GM12891 (cell line): ENCODE measurements at regions not wholly inside any gene's neighbourhood (a gene's known extent, or its start where the extent isn't known, plus 50 kb on each side); places are given as distances from the start of the nearest gene placed in this dataset.

Source experiments
- DNase-seq: peaks from one replicate; pipeline ENCODE4 v3.0.0; 2011; ENCODE audit warnings: low spot score; ENCODE audit not compliant: insufficient read length
- FAIRE-seq: peaks from 2 replicates; lab custom pipeline; 2011; peaks lifted over from hg19 to GRCh38; lab: Jason Lieb, UNC
- PAX5 ChIP-seq: IDR thresholded peaks from 2 replicates; pipeline ENCODE4 v1.6.1; 2011; ENCODE audit warnings: low read length, moderate library complexity, mild to moderate bottlenecking; ENCODE audit not compliant: insufficient read depth, severe bottlenecking
- POLR2A ChIP-seq: IDR thresholded peaks from 2 replicates; pipeline ENCODE4 v1.6.1; 2011; ENCODE audit warnings: low read depth, low read length, control low read depth
- POLR2AphosphoS5 ChIP-seq: IDR thresholded peaks from 2 replicates; pipeline ENCODE4 v1.6.1; 2011; ENCODE audit warnings: low read depth, low read length, control low read depth
- POU2F2 ChIP-seq: IDR thresholded peaks from 2 replicates; pipeline ENCODE4 v1.6.1; 2011; ENCODE audit warnings: low read depth, mild to moderate bottlenecking, control low read depth, low read length, moderate library complexity
- SPI1 ChIP-seq: IDR thresholded peaks from 2 replicates; pipeline ENCODE4 v1.6.1; 2011; ENCODE audit warnings: low read depth, low read length, control low read depth
- TAF1 ChIP-seq: IDR thresholded peaks from 2 replicates; pipeline ENCODE4 v1.6.1; 2011; ENCODE audit warnings: low read depth, low read length, control low read depth

DNA sequence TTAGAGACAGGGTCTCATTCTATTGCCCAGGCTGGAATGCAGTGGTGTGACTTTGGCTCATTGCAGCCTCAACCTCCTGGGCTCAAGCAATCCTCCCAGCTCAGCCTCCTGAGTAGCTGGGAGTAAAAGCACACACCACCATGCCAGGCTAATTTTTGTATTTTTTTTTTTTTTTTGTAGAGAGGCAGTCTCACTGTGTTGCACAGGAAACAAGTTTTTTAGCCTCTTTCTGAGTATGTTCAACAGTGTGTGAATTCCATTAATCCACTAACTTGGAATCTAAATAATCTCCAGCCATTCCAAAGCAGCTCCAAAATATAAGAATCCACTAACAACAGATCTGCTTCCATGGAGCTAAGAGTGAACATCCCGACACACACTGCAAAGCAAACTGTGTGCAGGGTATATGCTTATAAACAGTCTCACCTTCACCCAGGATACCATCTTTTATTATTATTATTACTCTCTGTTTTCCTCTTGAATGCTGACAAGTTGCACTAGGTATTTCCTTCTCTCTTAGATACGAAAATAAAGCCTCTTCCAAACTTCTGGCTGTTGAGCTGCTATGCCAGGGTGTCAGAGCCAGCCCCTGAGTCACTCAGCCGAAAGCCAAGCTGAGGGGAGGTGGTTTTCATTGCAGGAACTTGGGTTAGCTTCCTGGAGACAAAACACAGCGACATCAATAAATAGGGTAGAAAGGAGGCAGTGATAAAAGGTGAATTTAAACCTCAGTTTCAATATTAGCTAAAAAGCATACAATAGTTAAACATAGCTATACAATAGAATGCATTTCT, 264.9 kb downstream of the HIVEP2 start:
- TF ChIP-seq POU2F2 = no peak
- no peak for TF ChIP-seq SPI1
- no peak for DNase-seq
- FAIRE-seq = no peak

DNA sequence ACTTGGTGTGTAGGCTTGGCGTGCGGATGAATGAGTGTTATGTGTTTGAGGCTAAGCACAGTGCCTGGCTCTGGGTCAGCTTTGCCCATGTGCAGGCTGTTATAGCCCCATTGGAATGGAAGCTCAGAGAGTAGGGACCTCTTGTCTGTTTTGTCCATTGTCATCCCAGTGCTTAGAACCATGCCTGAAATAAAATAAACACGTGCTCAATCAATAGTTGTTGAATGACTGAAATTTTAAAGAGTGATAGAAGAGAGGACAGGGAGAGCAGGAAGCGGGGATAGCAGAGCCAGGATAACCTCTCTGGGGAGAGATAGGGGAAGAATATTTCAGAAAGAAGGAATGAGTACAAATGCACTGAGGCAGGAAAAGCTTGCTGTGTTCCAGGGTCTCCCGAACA, 263.9 kb downstream of the HIVEP2 start:
- DNase-seq (no peak), FAIRE-seq (no peak)
- TF ChIP-seq TAF1 (no peak), PAX5 (no peak), SPI1 (no peak), POU2F2 (no peak), POLR2AphosphoS5 (no peak), POLR2A (no peak)

DNA sequence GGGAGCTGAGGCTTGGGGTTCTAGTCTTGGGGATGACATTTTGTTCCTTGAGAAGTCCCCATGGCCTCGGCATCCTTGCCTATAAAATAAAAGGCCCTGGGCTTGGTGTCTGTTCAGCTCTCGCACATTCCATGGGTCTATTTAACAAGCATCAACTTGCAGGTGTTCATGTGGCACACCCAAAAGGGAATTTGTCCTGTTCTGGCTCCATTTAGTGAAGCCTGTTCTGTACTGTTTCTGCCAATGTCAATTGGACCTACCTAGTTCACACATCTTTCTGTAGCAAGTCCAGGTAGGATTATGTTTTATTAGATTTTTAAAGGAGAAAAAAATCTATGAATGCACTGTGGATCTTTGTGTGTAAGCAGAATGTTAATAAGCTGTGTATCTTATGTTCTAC, 262.0 kb downstream of the HIVEP2 start:
- FAIRE-seq (no peak), DNase-seq (no peak)
- TF ChIP-seq SPI1 (no peak), TAF1 (no peak), POLR2AphosphoS5 (no peak), POLR2A (no peak), PAX5 (no peak), POU2F2 (no peak)

DNA sequence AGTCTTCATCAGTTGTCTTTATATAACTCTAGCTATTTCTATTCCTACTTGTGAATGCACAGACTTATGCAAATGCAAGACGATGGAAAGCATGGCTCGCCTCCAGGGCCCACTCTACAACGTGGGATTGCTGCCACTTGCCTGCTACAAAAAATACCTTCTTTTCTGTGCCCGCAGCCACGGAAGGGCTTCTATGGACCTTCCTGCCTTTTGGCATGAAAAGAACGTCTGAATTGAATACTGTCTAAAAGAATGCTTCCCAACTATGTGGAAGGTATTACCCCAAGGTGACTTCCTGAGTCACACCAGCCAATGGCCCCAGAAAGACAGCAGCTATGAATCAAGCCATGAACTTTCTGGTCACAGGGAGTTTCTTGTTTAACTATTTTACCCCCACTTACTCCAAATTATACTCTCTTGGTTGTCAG, 261.2 kb downstream of the HIVEP2 start:
- DNase-seq (no peak), FAIRE-seq (no peak)
- TF ChIP-seq PAX5 (no peak), POU2F2 (no peak), POLR2AphosphoS5 (no peak), POLR2A (no peak), TAF1 (no peak), SPI1 (no peak)

DNA sequence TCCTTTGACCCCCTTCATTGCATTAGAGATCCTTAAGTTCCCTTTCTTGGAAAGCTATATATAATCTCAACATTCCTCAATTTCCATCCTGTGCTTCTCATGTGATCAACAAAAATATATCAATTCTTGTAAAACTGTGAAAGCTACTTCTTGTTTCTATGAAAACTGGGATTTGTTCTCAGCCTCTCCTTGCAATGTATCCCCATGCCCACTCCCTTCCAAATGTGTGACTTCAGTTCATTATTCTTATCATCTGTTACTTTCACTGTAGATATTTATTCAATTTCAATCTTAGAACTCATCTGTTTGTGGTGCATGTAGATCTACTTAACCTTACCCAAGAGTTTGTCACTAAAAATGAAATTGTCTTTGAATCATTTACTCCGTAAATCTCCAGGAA, 260.6 kb downstream of the HIVEP2 start:
- DNase-seq (no peak), FAIRE-seq (no peak)
- TF ChIP-seq POLR2AphosphoS5 (no peak), TAF1 (no peak), PAX5 (no peak), POU2F2 (no peak), POLR2A (no peak), SPI1 (no peak)

DNA sequence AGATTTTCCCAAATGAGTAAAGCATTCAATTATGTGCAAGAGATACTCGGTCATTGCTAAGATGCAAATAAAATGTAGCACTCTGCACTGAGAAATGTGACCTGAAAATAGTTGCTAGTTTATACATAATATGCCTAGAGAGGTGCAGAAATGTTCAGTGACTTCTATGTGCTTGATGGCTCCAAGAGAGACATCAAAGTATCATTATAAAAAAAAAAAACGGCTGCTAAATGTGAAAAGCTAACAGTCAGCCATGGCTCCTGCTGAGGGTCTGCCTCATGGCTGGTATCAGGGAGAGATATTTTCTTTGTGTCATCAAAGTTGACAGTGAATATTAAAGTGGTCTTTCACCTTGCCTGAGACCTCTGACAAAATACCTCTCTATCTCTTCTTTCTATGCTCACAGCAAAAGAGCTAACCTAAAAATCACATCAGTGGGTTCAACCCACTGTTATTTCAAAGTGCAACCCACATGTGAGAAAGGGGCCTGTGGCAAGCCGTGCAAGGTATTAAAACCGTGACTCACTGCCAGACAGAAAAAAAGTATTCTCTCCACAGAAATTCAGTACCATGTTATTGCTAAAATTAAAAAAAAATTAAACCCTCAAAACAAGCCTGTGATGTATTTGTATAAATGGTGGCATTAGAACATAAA, 259.0 kb downstream of the HIVEP2 start:
- DNase-seq = no peak
- no peak for FAIRE-seq
- no peak for TF ChIP-seq POLR2AphosphoS5
- no peak for TF ChIP-seq POLR2A
- TF ChIP-seq PAX5 = no peak
- TF ChIP-seq SPI1 = no peak
- no peak for TF ChIP-seq TAF1
- TF ChIP-seq POU2F2 = no peak

DNA sequence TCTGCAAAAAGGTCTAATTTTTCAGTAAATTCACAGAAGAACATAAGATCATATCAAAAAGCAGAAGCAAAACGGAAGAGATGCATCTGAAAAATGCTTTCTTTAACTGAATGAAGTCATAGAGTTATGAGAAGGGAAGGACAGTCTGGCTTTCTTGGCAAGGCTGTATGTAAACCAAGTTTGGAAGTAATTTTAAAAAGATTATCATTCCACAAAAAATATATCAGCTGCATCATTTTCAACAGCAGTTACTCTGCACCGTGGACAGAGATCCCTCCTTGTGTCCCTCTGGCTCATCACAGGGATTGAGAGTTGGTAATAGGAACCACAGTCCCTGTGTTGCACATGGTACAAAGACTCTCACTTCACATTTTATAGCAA, 258.5 kb downstream of the HIVEP2 start:
- DNase-seq = no peak
- no peak for FAIRE-seq
- no peak for TF ChIP-seq TAF1
- no peak for TF ChIP-seq POU2F2
- no peak for TF ChIP-seq SPI1
- TF ChIP-seq PAX5 = no peak

DNA sequence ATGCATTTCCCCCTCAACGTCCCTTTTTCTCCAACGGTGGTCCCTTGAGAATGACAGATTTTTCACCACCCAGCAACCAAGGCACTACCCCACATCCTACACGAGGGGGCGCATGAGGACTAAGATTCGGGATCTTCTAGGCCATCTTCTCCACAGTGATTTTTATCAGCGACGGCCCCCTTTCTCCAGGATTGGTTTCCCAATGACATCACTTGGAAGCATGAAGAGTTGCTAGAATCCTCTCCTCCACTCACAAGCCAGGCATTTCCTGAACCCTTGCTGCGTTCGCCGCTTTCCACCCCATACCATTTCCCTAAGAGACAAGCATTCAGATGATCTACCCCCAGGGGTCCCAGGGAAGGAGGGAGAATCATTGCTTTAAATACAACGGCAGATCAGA, 252.0 kb downstream of the HIVEP2 start:
- TF ChIP-seq SPI1 (no peak), PAX5 (no peak), POLR2A (no peak), POLR2AphosphoS5 (no peak), POU2F2 (peak; percentile 39; the same call in 1 of the 2 replicates)
- no peak for DNase-seq
- peak; percentile 90 for FAIRE-seq

DNA sequence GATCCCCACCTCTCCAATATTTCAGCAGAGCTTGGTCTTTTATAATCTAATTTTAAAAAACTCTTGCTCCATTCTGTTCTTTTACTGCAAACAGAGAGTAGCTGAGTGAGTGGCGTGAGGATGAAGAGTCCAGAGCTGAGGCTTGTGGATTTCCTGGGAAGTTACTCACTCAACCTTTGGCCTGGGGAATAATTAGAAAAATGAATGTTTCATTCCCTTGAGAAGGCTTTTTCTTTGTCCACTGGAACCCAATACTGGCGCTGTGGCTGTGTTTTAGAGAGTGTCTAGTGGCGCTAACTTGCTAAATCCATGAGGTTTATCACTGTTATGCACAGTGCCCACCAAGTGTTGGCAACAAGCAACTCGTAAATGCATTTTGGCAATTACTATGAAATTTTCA, 251.5 kb downstream of the HIVEP2 start:
- DNase-seq (no peak), FAIRE-seq (no peak)
- no peak for TF ChIP-seq POLR2A
- TF ChIP-seq POU2F2 = no peak
- TF ChIP-seq TAF1 = no peak
- no peak for TF ChIP-seq PAX5
- no peak for TF ChIP-seq POLR2AphosphoS5
- no peak for TF ChIP-seq SPI1

DNA sequence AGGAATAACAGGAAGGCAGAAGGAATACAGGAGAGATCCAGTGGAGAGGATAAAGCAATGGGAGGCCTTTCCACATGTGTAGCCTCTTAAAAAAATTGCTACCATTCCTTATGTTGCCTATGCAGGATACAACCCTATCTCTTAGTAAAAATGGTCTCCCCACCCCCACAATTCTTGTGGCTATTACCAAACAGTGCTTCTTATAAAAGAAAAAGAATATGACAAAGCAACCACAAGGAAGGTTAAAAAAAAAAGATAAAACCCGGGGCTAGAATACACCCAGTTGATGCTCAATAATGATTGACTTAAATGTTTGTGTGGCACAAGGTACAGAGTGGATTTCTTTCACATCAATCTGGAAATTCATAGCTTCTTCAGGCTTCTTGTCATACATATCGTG, 250.9 kb downstream of the HIVEP2 start:
- TF ChIP-seq SPI1 (no peak), PAX5 (no peak), POU2F2 (no peak), POLR2A (no peak), TAF1 (no peak), POLR2AphosphoS5 (no peak)
- DNase-seq (no peak), FAIRE-seq (no peak)
